K562 (cell line): ENCODE measurements at regions not wholly inside any gene's neighbourhood (a gene's known extent, or its start where the extent isn't known, plus 50 kb on each side); places are given as distances from the start of the nearest gene placed in this dataset.

Source experiments
- ATAC-seq: fragments of 200-7000 bp; cut with Tn5 transposase; 3 replicates; pipeline ENCODE4 v1.9.1; 2020; ENCODE audit warnings: moderate library complexity
- BruUV-seq: library from RNA; stranded (reverse); fragments of 400-500 nt; replicated peaks from 2 replicates; lab custom pipeline; 2021; lab: Mats Ljungman, UMichigan
- CTCF ChIA-PET: fragments of 300-600 bp; formaldehyde crosslinking; extraction: SDS; loops from one replicate; lab custom pipeline; 2021; ENCODE audit warnings: low intra/inter-chr PET ratio; lab: Yijun Ruan, JAX
- POLR2A ChIA-PET: fragments of 300-600, 350-650 bp; sonication (Branson Sonifier 250); formaldehyde crosslinking; extraction: SDS; loops from one replicate; lab custom pipeline; 2021; ENCODE audit warnings: antibody characterized with exemption, inconsistent platforms; lab: Yijun Ruan, JAX
- DNase-seq, 4 experiments: peaks; one replicate each; pipeline versions ENCODE4 v3.0.0 to v3.0.0-alpha.2; 2011 to 2018; ENCODE audit warnings: low spot score in 3 of 4, mixed read lengths in 3 of 4; ENCODE audit errors: extremely low read depth in 1 of 4
- FAIRE-seq: peaks from 2 replicates; lab custom pipeline; 2011; peaks lifted over from hg19 to GRCh38; lab: Jason Lieb, UNC
- H2AFZ ChIP-seq: 2 replicates; pipeline ENCODE4 v1.6.0; 2011; ENCODE audit warnings: low read depth, low read length, control low read depth, inconsistent platforms
- H3K27ac ChIP-seq: fragments of 200-600 bp; 3 replicates; pipeline ENCODE4 v1.8.0; 2011; ENCODE audit warnings: low read depth, mild to moderate bottlenecking, control low read depth, inconsistent platforms, low read length, moderate library complexity, mixed read lengths; ENCODE audit errors: extremely low read depth
- H3K27me3 ChIP-seq, 2 experiments: fragments of 300-600 bp in 1 of 2; 2 replicates in 1 of 2; 3 replicates in 1 of 2; pipeline versions ENCODE4 v1.6.0 to v1.8.0; 2011; ENCODE audit warnings: inconsistent platforms in 2 of 2, low read length in 2 of 2, mild to moderate bottlenecking in 1 of 2, mixed read lengths in 1 of 2, moderate library complexity in 1 of 2; ENCODE audit not compliant: control insufficient read depth in 2 of 2, insufficient read depth in 2 of 2
- H3K36me3 ChIP-seq: fragments of 300-600 bp; 3 replicates; pipeline ENCODE4 v1.8.0; 2011; ENCODE audit warnings: mild to moderate bottlenecking, low read length, inconsistent platforms; ENCODE audit not compliant: control insufficient read depth, insufficient read depth
- H3K4me1 ChIP-seq, 2 experiments: fragments of 200-600 bp in 1 of 2; replicated peaks in 1 of 2; 2 replicates in 1 of 2; 3 replicates in 1 of 2; pipeline versions ENCODE4 v1.5.1 to v1.8.0; 2011; ENCODE audit warnings: inconsistent platforms in 2 of 2, low read length in 2 of 2, mild to moderate bottlenecking in 1 of 2, mixed read lengths in 1 of 2, moderate library complexity in 1 of 2; ENCODE audit not compliant: control insufficient read depth in 2 of 2, insufficient read depth in 2 of 2
- H3K4me2 ChIP-seq: 2 replicates; pipeline ENCODE4 v1.6.1; 2011; ENCODE audit warnings: low read length, control low read depth, inconsistent platforms, mixed read lengths; ENCODE audit not compliant: insufficient read depth
- H3K4me3 ChIP-seq: fragments of 200-600 bp; sonication (generic), shearing (Covaris generic); 2 replicates; pipeline ENCODE4 v1.5.1; 2016; ENCODE audit warnings: control low read depth, inconsistent platforms
- H3K79me2 ChIP-seq: fragments of 200-600 bp; 3 replicates; pipeline ENCODE4 v1.8.0; 2011; ENCODE audit warnings: low read length, inconsistent platforms; ENCODE audit not compliant: control insufficient read depth, insufficient read depth
- H3K9ac ChIP-seq, 2 experiments: 2 replicates each; pipeline versions ENCODE4 v1.6.0 to v1.6.1; 2011; ENCODE audit warnings: low read depth in 2 of 2, low read length in 2 of 2, control low read depth in 1 of 2, inconsistent platforms in 1 of 2, mild to moderate bottlenecking in 1 of 2, mixed read lengths in 1 of 2; ENCODE audit not compliant: insufficient read depth in 1 of 2
- H3K9me1 ChIP-seq: one replicate; pipeline ENCODE4 v1.6.0; 2011; ENCODE audit warnings: inconsistent platforms, mild to moderate bottlenecking, low read length, moderate library complexity; ENCODE audit not compliant: control insufficient read depth, insufficient read depth
- H3K9me3 ChIP-seq: replicated peaks from 2 replicates; pipeline ENCODE4 v1.5.1; 2011; ENCODE audit warnings: low read depth, low read length, inconsistent platforms; ENCODE audit not compliant: control insufficient read depth, insufficient read depth
- H4K20me1 ChIP-seq: replicated peaks from 2 replicates; pipeline ENCODE4 v1.6.1; 2011; ENCODE audit warnings: low read length, inconsistent platforms, mixed read lengths; ENCODE audit not compliant: control insufficient read depth, insufficient read depth
- CREM ChIP-seq: IDR thresholded peaks from 2 replicates; pipeline ENCODE4 v1.6.1; 2014; ENCODE audit warnings: antibody characterized with exemption, low read depth
- HDAC8 ChIP-seq: fragments of 450-650 bp; IDR thresholded peaks from 2 replicates; pipeline ENCODE4 v1.6.1; 2016; ENCODE audit warnings: mild to moderate bottlenecking, missing genetic modification characterization, moderate library complexity, missing compliant biosample characterization
- KDM5B ChIP-seq: fragments of 200-600 bp; sonication (generic); IDR thresholded peaks from 2 replicates; pipeline ENCODE4 v1.6.1; 2012; ENCODE audit warnings: low read depth, mild to moderate bottlenecking, moderate library complexity, low read length, control low read depth, inconsistent platforms; ENCODE audit not compliant: insufficient replicate concordance
- MCM3 ChIP-seq: fragments of 450-650 bp; IDR thresholded peaks from 2 replicates; pipeline ENCODE4 v1.6.1; 2016
- PRPF4 ChIP-seq: fragments of 200-400 bp; formaldehyde crosslinking; IDR thresholded peaks from one replicate; pipeline ENCODE4 v1.6.1; 2017; ENCODE audit warnings: low read length, low read depth, mild to moderate bottlenecking; ENCODE audit not compliant: insufficient read depth, poor library complexity, severe bottlenecking
- SOX6 ChIP-seq: fragments of 450-650 bp; IDR thresholded peaks from 2 replicates; pipeline ENCODE4 v1.6.1; 2014; ENCODE audit warnings: mild to moderate bottlenecking
- ZNF589 ChIP-seq: fragments of 200-800 bp; sonication (Bioruptor generic); IDR thresholded peaks from 2 replicates; pipeline ENCODE4 v1.6.1; 2016; ENCODE audit warnings: low read depth, missing genetic modification characterization, missing compliant biosample characterization
- WGBS: fragments of 100-300 bp; shearing (Covaris generic); methylation state at CpG from one replicate; pipeline ENCODE4 v1.1.6; 2016; ENCODE audit warnings: low coverage, mixed read lengths; ENCODE audit not compliant: insufficient coverage; ENCODE audit errors: missing lambda C conversion rate; 5-methylcytosine and 5-hydroxymethylcytosine counted together
- in situ Hi-C: fragments of 300-500 bp; cut with MboI; formaldehyde crosslinking; loops from 4 replicates; pipeline ENCODE4 v1.15.0; 2018; ENCODE audit warnings: inconsistent platforms, mixed read lengths
- intact Hi-C: fragments of 100-400 bp; cut with micrococcal nuclease; formaldehyde crosslinking; loops from 2 replicates; pipeline ENCODE4 v1.14.2; 2022
- TF ChIP-seq, protein P1 (sequence below): fragments of 150-350 bp; conservative IDR thresholded peaks from 2 replicates; pipeline ENCODE4 v1.6.1; 2014; ENCODE audit warnings: low read length
- TF ChIP-seq, protein P2 (sequence below): fragments of 250-450 bp; sonication (Bioruptor Pico); IDR thresholded peaks from 2 replicates; pipeline ENCODE4 v1.8.0; 2021; ENCODE audit warnings: borderline replicate concordance, mild to moderate bottlenecking, moderate library complexity; ENCODE audit not compliant: poor library complexity, severe bottlenecking
- TF ChIP-seq, protein P3 (sequence below): fragments of 450-650 bp; conservative IDR thresholded peaks from 2 replicates; pipeline ENCODE4 v1.6.1; 2016; ENCODE audit warnings: missing genetic modification characterization, low read depth, mild to moderate bottlenecking, missing compliant biosample characterization, moderate library complexity
- TF ChIP-seq, protein P4 (sequence below): fragments of 250-450 bp; sonication (Bioruptor Pico); IDR thresholded peaks from 2 replicates; pipeline ENCODE4 v1.8.0; 2022; ENCODE audit warnings: inconsistent platforms
- TF ChIP-seq, protein P5 (sequence below), 3 experiments: IDR thresholded peaks in 2 of 3; conservative IDR thresholded peaks in 1 of 3; 2 replicates each; pipeline ENCODE4 v1.5.1; 2011 to 2012; ENCODE audit warnings: low read length in 3 of 3, mild to moderate bottlenecking in 3 of 3, control low read depth in 2 of 3, improper control_type of control experiment in 1 of 3, inconsistent platforms in 1 of 3, low read depth in 1 of 3, mixed read lengths in 1 of 3, moderate library complexity in 1 of 3; ENCODE audit not compliant: insufficient read depth in 2 of 3

DNA sequence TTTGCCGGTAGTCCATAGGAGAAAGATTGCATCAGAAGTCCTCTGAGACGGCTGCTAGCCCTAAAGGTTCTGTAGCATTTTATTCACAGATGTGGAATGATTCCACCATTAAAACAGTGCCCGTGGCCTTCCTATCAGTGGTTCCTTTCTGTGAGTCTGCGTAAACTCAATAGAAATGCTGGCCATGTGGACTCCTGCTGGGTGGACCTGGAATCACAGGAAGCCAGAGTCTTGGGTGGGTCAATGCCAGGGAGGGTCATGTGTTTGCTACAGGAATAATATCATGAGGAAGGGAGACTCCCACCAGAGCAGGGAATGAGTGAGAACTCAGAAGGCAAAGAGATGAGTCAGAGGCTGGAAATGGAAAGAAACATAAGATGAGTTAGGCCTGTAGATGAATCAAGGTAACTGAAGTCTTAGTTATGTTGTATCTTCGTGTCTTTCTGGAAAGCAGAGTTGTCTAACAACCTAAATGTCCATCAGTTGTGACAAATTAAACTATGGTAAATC is 410.4 kb upstream of the AUTS2 start (continued):
- TF ChIP-seq, protein P1, sequence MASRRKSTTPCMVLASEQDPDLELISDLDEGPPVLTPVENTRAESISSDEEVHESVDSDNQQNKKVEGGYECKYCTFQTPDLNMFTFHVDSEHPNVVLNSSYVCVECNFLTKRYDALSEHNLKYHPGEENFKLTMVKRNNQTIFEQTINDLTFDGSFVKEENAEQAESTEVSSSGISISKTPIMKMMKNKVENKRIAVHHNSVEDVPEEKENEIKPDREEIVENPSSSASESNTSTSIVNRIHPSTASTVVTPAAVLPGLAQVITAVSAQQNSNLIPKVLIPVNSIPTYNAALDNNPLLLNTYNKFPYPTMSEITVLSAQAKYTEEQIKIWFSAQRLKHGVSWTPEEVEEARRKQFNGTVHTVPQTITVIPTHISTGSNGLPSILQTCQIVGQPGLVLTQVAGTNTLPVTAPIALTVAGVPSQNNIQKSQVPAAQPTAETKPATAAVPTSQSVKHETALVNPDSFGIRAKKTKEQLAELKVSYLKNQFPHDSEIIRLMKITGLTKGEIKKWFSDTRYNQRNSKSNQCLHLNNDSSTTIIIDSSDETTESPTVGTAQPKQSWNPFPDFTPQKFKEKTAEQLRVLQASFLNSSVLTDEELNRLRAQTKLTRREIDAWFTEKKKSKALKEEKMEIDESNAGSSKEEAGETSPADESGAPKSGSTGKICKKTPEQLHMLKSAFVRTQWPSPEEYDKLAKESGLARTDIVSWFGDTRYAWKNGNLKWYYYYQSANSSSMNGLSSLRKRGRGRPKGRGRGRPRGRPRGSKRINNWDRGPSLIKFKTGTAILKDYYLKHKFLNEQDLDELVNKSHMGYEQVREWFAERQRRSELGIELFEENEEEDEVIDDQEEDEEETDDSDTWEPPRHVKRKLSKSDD = no peak
- TF ChIP-seq PRPF4 (no peak), CREM (no peak), MCM3 (no peak)
- TF ChIP-seq, protein P2, sequence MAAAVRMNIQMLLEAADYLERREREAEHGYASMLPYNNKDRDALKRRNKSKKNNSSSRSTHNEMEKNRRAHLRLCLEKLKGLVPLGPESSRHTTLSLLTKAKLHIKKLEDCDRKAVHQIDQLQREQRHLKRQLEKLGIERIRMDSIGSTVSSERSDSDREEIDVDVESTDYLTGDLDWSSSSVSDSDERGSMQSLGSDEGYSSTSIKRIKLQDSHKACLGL = no peak
- TF ChIP-seq, all 486 proteins: peak for 0

DNA sequence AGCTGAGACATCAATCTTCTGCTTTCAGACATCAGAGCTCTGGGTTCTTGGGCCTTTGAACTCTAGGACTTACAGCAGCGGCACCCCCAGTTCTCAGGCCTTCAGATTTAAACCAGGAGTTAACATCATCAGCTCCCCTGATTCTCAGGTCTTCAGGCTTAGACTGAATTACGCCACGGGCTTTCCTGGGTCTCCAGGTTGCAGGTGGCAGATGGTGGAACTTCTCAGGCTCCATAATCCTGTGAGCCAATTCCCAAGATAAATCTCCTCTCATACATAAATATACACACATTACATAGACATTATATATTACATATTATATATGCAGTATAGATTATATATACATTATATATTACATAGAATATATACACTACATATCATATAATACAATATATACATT is 408.9 kb upstream of the AUTS2 start:
- no peak overlapping the region for H3K27ac ChIP-seq
- peaks cover 0 to 4% of the 10 kb centered on the region in 2 experiments; a peak in 1 of 5 replicates for H3K27me3 ChIP-seq
- no peak overlapping the region for H3K4me2 ChIP-seq
- CTCF ChIA-PET = interaction anchor here (0.6 kb wide), 1 partner anchor 1172 kb away, joined by 3 read pairs; no protein-coding TSS in a partner anchor
- WGBS = 0% methylated on average over 3 of the region's 3 CpGs
- no peaks in the 10 kb centered on the region for H4K20me1 ChIP-seq
- DNase-seq (no peak), ATAC-seq (no peak), FAIRE-seq (no peak)
- H3K9me3 ChIP-seq = no peaks in the 10 kb centered on the region
- H3K4me3 ChIP-seq = no peak overlapping the region
- POLR2A ChIA-PET = no interaction called here
- in situ Hi-C loops (no loop called here), intact Hi-C loops (no loop called here)
- no peaks in the 10 kb centered on the region for H3K79me2 ChIP-seq
- no peaks in the 10 kb centered on the region for H3K4me1 ChIP-seq
- H3K9ac ChIP-seq = no peak overlapping the region
- no peaks in the 10 kb centered on the region for H3K9me1 ChIP-seq
- BruUV-seq = no TSS peak
- no peaks in the 10 kb centered on the region for H3K36me3 ChIP-seq
- H2AFZ ChIP-seq = no peak overlapping the region
- TF ChIP-seq HDAC8 = no peak
- no peak for TF ChIP-seq ZNF589 (CRISPR knock-in tag)
- TF ChIP-seq, protein P3, sequence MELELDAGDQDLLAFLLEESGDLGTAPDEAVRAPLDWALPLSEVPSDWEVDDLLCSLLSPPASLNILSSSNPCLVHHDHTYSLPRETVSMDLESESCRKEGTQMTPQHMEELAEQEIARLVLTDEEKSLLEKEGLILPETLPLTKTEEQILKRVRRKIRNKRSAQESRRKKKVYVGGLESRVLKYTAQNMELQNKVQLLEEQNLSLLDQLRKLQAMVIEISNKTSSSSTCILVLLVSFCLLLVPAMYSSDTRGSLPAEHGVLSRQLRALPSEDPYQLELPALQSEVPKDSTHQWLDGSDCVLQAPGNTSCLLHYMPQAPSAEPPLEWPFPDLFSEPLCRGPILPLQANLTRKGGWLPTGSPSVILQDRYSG (tag) = no peak
- TF ChIP-seq, protein P4, sequence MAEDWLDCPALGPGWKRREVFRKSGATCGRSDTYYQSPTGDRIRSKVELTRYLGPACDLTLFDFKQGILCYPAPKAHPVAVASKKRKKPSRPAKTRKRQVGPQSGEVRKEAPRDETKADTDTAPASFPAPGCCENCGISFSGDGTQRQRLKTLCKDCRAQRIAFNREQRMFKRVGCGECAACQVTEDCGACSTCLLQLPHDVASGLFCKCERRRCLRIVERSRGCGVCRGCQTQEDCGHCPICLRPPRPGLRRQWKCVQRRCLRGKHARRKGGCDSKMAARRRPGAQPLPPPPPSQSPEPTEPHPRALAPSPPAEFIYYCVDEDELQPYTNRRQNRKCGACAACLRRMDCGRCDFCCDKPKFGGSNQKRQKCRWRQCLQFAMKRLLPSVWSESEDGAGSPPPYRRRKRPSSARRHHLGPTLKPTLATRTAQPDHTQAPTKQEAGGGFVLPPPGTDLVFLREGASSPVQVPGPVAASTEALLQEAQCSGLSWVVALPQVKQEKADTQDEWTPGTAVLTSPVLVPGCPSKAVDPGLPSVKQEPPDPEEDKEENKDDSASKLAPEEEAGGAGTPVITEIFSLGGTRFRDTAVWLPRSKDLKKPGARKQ (CRISPR knock-in tag) = no peak
- no peak for TF ChIP-seq KDM5B
- no peak for TF ChIP-seq SOX6
- TF ChIP-seq, protein P5, sequence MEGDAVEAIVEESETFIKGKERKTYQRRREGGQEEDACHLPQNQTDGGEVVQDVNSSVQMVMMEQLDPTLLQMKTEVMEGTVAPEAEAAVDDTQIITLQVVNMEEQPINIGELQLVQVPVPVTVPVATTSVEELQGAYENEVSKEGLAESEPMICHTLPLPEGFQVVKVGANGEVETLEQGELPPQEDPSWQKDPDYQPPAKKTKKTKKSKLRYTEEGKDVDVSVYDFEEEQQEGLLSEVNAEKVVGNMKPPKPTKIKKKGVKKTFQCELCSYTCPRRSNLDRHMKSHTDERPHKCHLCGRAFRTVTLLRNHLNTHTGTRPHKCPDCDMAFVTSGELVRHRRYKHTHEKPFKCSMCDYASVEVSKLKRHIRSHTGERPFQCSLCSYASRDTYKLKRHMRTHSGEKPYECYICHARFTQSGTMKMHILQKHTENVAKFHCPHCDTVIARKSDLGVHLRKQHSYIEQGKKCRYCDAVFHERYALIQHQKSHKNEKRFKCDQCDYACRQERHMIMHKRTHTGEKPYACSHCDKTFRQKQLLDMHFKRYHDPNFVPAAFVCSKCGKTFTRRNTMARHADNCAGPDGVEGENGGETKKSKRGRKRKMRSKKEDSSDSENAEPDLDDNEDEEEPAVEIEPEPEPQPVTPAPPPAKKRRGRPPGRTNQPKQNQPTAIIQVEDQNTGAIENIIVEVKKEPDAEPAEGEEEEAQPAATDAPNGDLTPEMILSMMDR (IDR thresholded peaks at IDR 0.05 in 2 of 3, conservative IDR thresholded peaks at IDR 0.05 in 1 of 3; ENCODE audit: insufficient read depth in 2 of 3, low read depth in 1 of 3, low read length in 3 of 3) = no peak
